Fibroblast of villous mesenchyme (primary cell): ENCODE measurements at regions not wholly inside any gene's neighbourhood (a gene's known extent, or its start where the extent isn't known, plus 50 kb on each side); places are given as distances from the start of the nearest gene placed in this dataset.

ENCODE experiments used
- DNase-seq: peaks from one replicate; pipeline ENCODE4 v3.0.0-alpha.2; 2010; ENCODE audit warnings: low read depth
- H3K4me3 ChIP-seq: 2 replicates; pipeline ENCODE4 v1.5.1; 2011; ENCODE audit warnings: low read depth, mild to moderate bottlenecking, low read length
- CTCF ChIP-seq: IDR thresholded peaks from 2 replicates; pipeline ENCODE4 v1.5.1; 2012; ENCODE audit warnings: low read depth, mild to moderate bottlenecking, low read length; ENCODE audit not compliant: insufficient read depth

GRCh38 chr6:72457738-72458137 is 164.1 kb upstream of the KCNQ5 start:
- no peak for TF ChIP-seq CTCF
- no peak overlapping the region for H3K4me3 ChIP-seq
- no peak for DNase-seq

- H3K4me3 ChIP-seq = no peak overlapping the region
- TF ChIP-seq CTCF = no peak
- no peak for DNase-seq
Observed at GRCh38 chr6:72458521-72458920, 163.3 kb upstream of the KCNQ5 start.

- no peak for TF ChIP-seq CTCF
Observed at GRCh38 chr6:72461144-72461543, 160.7 kb upstream of the KCNQ5 start.

GRCh38 chr6:72464246-72464645 is 157.6 kb upstream of the KCNQ5 start:
- DNase-seq = no peak
- no peak for TF ChIP-seq CTCF
- no peak overlapping the region for H3K4me3 ChIP-seq

More at GRCh38 chr6:72461144-72461543, 160.7 kb upstream of the KCNQ5 start:
- H3K4me3 ChIP-seq = no peak overlapping the region
- DNase-seq = peak; percentile 4

- DNase-seq = peak; percentile 7
- TF ChIP-seq CTCF = no peak
Observed at GRCh38 chr6:72464791-72465691, 156.8 kb upstream of the KCNQ5 start.

GRCh38 chr6:72466471-72466870 is 155.4 kb upstream of the KCNQ5 start:
- DNase-seq = no peak
- no peak for TF ChIP-seq CTCF
- H3K4me3 ChIP-seq = no peak overlapping the region

More at GRCh38 chr6:72464791-72465691, 156.8 kb upstream of the KCNQ5 start:
- no peak overlapping the region for H3K4me3 ChIP-seq
